GM12892 (cell line): ENCODE measurements at regions not wholly inside any gene's neighbourhood (a gene's known extent, or its start where the extent isn't known, plus 50 kb on each side); places are given as distances from the start of the nearest gene placed in this dataset.

Experiments
- POLR2A ChIP-seq: IDR thresholded peaks from 2 replicates; pipeline ENCODE4 v1.6.1; 2011; ENCODE audit warnings: low read depth, low read length, control low read depth
- POLR2AphosphoS5 ChIP-seq: IDR thresholded peaks from 2 replicates; pipeline ENCODE4 v1.6.1; 2011; ENCODE audit warnings: low read depth, low read length, control low read depth
- TAF1 ChIP-seq: IDR thresholded peaks from 2 replicates; pipeline ENCODE4 v1.6.1; 2011; ENCODE audit warnings: low read depth, mild to moderate bottlenecking, control low read depth, low read length, borderline replicate concordance

DNA sequence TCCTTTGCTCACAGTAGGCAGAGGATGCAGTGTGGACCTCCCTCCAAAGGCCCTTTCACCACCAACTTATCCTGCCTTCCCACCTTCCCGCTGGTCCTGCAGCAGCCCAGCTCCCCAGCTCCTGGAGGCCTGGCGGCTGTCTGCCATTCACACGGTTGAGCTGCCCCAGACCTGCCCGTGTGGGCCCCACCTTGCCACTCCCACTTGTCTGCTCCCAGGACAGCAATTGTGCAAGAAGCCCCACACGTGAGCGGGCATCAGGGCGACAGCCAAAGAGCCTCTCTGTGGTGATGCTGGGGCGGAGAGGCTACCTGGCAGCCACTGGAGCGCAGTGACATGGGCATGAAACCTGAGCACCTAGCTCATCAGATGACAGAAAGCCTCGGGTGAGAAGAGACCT, 248.6 kb upstream of the MAF start:
- TF ChIP-seq POLR2AphosphoS5: no peak
- TF ChIP-seq POLR2A: no peak
- no peak for TF ChIP-seq TAF1
